Right lobe of liver (tissue), 6 donors: ENCODE measurements at regions not wholly inside any gene's neighbourhood (a gene's known extent, or its start where the extent isn't known, plus 50 kb on each side); places are given as distances from the start of the nearest gene placed in this dataset.

Source experiments
- ATAC-seq, 4 donors: fragments of 200-7000 bp; cut with Tn5 transposase; one replicate each; pipeline ENCODE4 v1.9.1; 2020; ENCODE audit warnings: mild to moderate bottlenecking in 4 of 4, moderate library complexity in 4 of 4
- DNase-seq, 3 donors: peaks; one replicate each; pipeline ENCODE4 v3.0.0-alpha.2; 2020
- H3K27ac ChIP-seq, 3 donors: fragments of 200-600 bp; one replicate each; pipeline ENCODE4 v1.8.0; 2022
- H3K27me3 ChIP-seq, 2 donors: fragments of 200-600 bp; one replicate each; pipeline ENCODE4 v1.8.0; 2022
- H3K36me3 ChIP-seq, 4 donors: fragments of 200-600 bp; sonication (generic) in 1 of 4; one replicate each; pipeline versions ENCODE4 v1.5.1 to v1.8.0; 2017 to 2022; ENCODE audit warnings: control low read depth in 1 of 4
- H3K4me1 ChIP-seq, 4 donors: fragments of 200-600 bp; sonication (generic) in 1 of 4; one replicate each; pipeline versions ENCODE4 v1.5.1 to v1.8.0; 2017 to 2022; ENCODE audit warnings: control low read depth in 1 of 4
- H3K4me3 ChIP-seq, 3 donors: fragments of 200-600 bp; one replicate each; pipeline ENCODE4 v1.8.0; 2022
- H3K9me3 ChIP-seq, 4 donors: fragments of 200-600 bp; sonication (generic) in 1 of 4; one replicate each; pipeline versions ENCODE4 v1.5.1 to v1.8.0; 2017 to 2022; ENCODE audit warnings: control low read depth in 1 of 4
- CTCF ChIP-seq, 4 donors: fragments of 200-600 bp in 3 of 4; fragments of 450-650 bp in 1 of 4; IDR thresholded peaks; one replicate each; pipeline versions ENCODE4 v1.5.1 to v1.8.0; 2016 to 2022; ENCODE audit warnings: antibody characterized with exemption in 4 of 4, mild to moderate bottlenecking in 2 of 4
- POLR2A ChIP-seq: fragments of 450-650 bp; IDR thresholded peaks from one replicate; pipeline ENCODE4 v1.6.1; 2017; ENCODE audit warnings: antibody characterized with exemption, mild to moderate bottlenecking
- WGBS: methylation state at CpG from one replicate; pipeline ENCODE4 v1.1.6; 2018; ENCODE audit warnings: low coverage, low lambda C conversion rate; ENCODE audit not compliant: insufficient coverage; ENCODE audit errors: missing lambda C conversion rate; 5-methylcytosine and 5-hydroxymethylcytosine counted together
- intact Hi-C, 2 donors: fragments of 100-400 bp; cut with DNase I; formaldehyde crosslinking; loops; one replicate each; pipeline versions ENCODE4 v1.11.2 to v1.14.1; 2022
- donor health status: DM: no; HTN: yes; CAD: no.
- donor health status: DM: no; HTN: no; CAD: no.
- donor health status: DM: no; HTN: no; CAD: no.
- donor health status: DM: no; HTN: yes; CAD: no.
- donor health status: DM: no; HTN: yes; CAD: no.

DNA sequence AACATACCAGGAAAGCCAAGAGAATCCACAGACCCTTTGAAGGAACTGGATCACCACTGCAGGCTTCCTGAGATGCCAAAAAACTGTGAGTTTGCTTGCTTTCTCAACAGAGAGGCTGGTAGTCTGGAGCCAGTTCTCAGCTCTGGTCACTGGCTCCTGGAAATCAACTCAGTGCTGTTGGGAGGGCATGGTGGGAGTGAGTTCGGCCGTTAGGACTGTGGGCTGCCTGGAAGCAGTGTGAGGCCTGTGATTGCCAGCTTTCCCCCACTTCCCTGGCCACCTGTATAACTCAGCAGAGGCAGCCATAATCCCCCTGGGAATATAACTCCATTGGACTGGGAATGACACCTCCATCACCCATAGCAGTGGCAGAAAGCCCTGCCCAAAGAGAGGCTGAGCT lies 122.0 kb upstream of the FSTL5 start:
- TF ChIP-seq CTCF (IDR thresholded peaks at IDR 0.05), result no peak
- TF ChIP-seq POLR2A, result no peak
- Histone ChIP-seq H3K4me1 (no peaks in the 10 kb centered on the region), H3K36me3 (no peaks in the 10 kb centered on the region), H3K27ac (no peak overlapping the region), H3K4me3 (no peak overlapping the region), H3K9me3 (no peaks in the 10 kb centered on the region), H3K27me3 (no peaks in the 10 kb centered on the region)
- no peak for ATAC-seq
- no peak for DNase-seq
- intact Hi-C loops, result no loop called here
- no CpG with 5 or more reads among the region's 2 CpGs for WGBS

- no peaks in the 10 kb centered on the region for H3K27me3 ChIP-seq
- DNase-seq (no peak), ATAC-seq (no peak)
- H3K36me3 ChIP-seq, result no peaks in the 10 kb centered on the region
- H3K4me1 ChIP-seq, result no peaks in the 10 kb centered on the region
- intact Hi-C loops, result no loop called here
- no peaks in the 10 kb centered on the region for H3K9me3 ChIP-seq
- TF ChIP-seq CTCF (IDR thresholded peaks at IDR 0.05), result no peak
- TF ChIP-seq POLR2A, result no peak
- H3K27ac ChIP-seq, result no peak overlapping the region
- WGBS, result 54% methylated on average over 3 of the region's 3 CpGs
- H3K4me3 ChIP-seq, result no peak overlapping the region
Observed at GRCh38 chr4:162282684-162283083, 118.9 kb upstream of the FSTL5 start.

DNA sequence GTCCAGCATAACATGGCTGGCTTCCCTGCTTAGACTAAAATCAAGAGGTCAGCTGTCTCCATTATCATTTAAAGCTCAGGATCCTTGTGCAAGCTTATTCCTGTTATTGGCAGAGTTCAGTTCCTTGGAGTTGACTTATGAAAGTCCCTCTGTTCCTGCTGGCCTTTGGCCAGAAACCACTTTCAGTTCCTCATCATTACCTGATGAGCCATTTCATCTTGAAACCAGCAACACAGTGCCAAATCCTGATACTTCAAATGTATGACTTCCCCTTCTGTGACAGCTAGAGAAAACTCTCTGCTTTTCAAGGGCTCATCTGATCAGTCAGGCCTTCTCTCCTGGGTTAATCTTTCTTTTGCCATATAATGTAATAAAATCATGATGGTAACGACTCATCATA lies 110.6 kb upstream of the FSTL5 start:
- no peak for ATAC-seq
- no peak overlapping the region for H3K27ac ChIP-seq
- WGBS, result 25% methylated on average over 1 of the region's 1 CpG
- peaks cover 0 to 4% (median 0%) of the 10 kb centered on the region in 4 donors for H3K9me3 ChIP-seq
- intact Hi-C loops, result no loop called here
- H3K36me3 ChIP-seq, result no peaks in the 10 kb centered on the region
- no peak for DNase-seq
- no peak overlapping the region for H3K4me3 ChIP-seq
- TF ChIP-seq POLR2A (no peak), CTCF (IDR thresholded peaks at IDR 0.05) (no peak)
- H3K27me3 ChIP-seq, result no peaks in the 10 kb centered on the region
- H3K4me1 ChIP-seq, result no peaks in the 10 kb centered on the region

GRCh38 chr4:162272215-162272614 lies 108.4 kb upstream of the FSTL5 start:
- DNase-seq (no peak), ATAC-seq (no peak)
- no peaks in the 10 kb centered on the region for H3K4me1 ChIP-seq
- intact Hi-C loops, result no loop called here
- WGBS, result 67% methylated on average over 2 of the region's 2 CpGs
- no peak overlapping the region for H3K27ac ChIP-seq
- no peak for TF ChIP-seq POLR2A
- TF ChIP-seq CTCF (IDR thresholded peaks at IDR 0.05), result no peak
- H3K27me3 ChIP-seq, result no peaks in the 10 kb centered on the region
- no peaks in the 10 kb centered on the region for H3K36me3 ChIP-seq
- peaks cover 0 to 2% (median 0%) of the 10 kb centered on the region in 4 donors for H3K9me3 ChIP-seq
- H3K4me3 ChIP-seq, result no peak overlapping the region

DNA sequence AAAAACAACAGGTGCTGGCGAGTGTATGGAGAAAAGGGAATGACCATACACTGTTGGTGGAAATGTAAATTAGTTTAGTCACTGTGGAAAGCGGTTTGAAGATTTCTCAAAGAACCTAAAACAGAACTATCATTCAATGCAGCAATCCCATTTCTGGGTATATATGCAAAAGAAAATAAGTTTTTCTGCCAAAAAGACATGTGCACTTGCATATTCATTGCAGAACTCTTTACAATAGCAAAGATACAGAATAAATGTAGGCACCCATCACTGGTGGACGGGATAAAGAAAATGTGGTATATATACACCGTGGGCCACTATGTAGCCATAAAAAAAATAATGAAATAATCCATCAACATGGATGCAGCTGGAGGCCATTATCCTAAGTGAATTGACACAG lies 105.1 kb upstream of the FSTL5 start:
- DNase-seq (no peak), ATAC-seq (no peak)
- H3K4me1 ChIP-seq, result no peaks in the 10 kb centered on the region
- TF ChIP-seq CTCF (IDR thresholded peaks at IDR 0.05), result no peak
- TF ChIP-seq POLR2A, result no peak
- intact Hi-C loops, result no loop called here
- H3K27ac ChIP-seq, result no peak overlapping the region
- H3K9me3 ChIP-seq, result no peaks in the 10 kb centered on the region
- no peaks in the 10 kb centered on the region for H3K27me3 ChIP-seq
- no peaks in the 10 kb centered on the region for H3K36me3 ChIP-seq
- no peak overlapping the region for H3K4me3 ChIP-seq
- WGBS, result 60% methylated on average over 4 of the region's 4 CpGs
